WTC11 (cell line): ENCODE measurements at regions not wholly inside any gene's neighbourhood (a gene's known extent, or its start where the extent isn't known, plus 50 kb on each side); places are given as distances from the start of the nearest gene placed in this dataset.

Experiments
- ARID4B ChIP-seq: sonication (generic); formaldehyde crosslinking; IDR thresholded peaks from 2 replicates; pipeline ENCODE4 v1.8.0; 2023; ENCODE audit warnings: missing genetic modification reagents, mild to moderate bottlenecking, borderline replicate concordance
- CDX4 ChIP-seq: fragments of 250-450 bp; sonication (Bioruptor Pico); IDR thresholded peaks from 2 replicates; pipeline ENCODE4 v1.9.0; 2021; ENCODE audit warnings: moderate library complexity, mild to moderate bottlenecking, inconsistent platforms, borderline replicate concordance
- FOXK1 ChIP-seq: sonication (generic); formaldehyde crosslinking; IDR thresholded peaks from 2 replicates; pipeline ENCODE4 v1.8.0; 2022; ENCODE audit warnings: mild to moderate bottlenecking, moderate library complexity, missing genetic modification reagents
- FOXP1 ChIP-seq: sonication (generic); formaldehyde crosslinking; IDR thresholded peaks from 2 replicates; pipeline ENCODE4 v1.8.0; 2022; ENCODE audit warnings: missing genetic modification reagents, mild to moderate bottlenecking, moderate library complexity, borderline replicate concordance
- PREB ChIP-seq: sonication (generic); formaldehyde crosslinking; IDR thresholded peaks from 2 replicates; pipeline ENCODE4 v1.8.1; 2022; ENCODE audit warnings: mild to moderate bottlenecking, missing genetic modification reagents, moderate library complexity, borderline replicate concordance
- TP53 ChIP-seq: sonication (generic); formaldehyde crosslinking; IDR thresholded peaks from 2 replicates; pipeline ENCODE4 v1.8.1; 2023; ENCODE audit warnings: mild to moderate bottlenecking, missing genetic modification reagents
- TF ChIP-seq, protein P1 (sequence below): fragments of 200-600 bp; IDR thresholded peaks from 2 replicates; pipeline ENCODE4 v1.8.0; 2022; ENCODE audit warnings: antibody characterized with exemption
- TF ChIP-seq, protein P2 (sequence below): sonication (generic); formaldehyde crosslinking; IDR thresholded peaks from 2 replicates; pipeline ENCODE4 v1.8.0; 2022; ENCODE audit warnings: mild to moderate bottlenecking, missing genetic modification reagents

DNA sequence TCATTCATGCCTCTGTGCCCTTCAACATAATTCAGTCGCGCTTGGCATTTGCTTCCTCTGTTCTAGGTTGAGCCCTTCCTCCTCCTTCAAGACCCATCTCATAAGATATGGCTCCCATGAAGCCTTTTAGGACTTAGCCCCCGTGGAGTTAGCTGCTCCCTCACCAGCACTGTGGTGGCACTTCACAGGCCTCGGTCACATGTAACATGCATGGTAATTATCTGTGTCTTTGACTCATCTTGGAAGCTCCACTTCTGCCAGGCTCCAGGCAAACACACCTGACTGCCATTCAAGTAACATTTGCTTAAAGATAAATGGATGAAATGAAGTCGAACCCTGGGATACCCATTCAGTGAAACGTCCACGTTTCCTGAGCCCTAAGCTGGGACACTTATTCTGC is 484.7 kb downstream of the EIPR1 start:
- TF ChIP-seq TP53 (CRISPR knock-in tag): no peak
- TF ChIP-seq FOXP1: no peak
- TF ChIP-seq, protein P1, sequence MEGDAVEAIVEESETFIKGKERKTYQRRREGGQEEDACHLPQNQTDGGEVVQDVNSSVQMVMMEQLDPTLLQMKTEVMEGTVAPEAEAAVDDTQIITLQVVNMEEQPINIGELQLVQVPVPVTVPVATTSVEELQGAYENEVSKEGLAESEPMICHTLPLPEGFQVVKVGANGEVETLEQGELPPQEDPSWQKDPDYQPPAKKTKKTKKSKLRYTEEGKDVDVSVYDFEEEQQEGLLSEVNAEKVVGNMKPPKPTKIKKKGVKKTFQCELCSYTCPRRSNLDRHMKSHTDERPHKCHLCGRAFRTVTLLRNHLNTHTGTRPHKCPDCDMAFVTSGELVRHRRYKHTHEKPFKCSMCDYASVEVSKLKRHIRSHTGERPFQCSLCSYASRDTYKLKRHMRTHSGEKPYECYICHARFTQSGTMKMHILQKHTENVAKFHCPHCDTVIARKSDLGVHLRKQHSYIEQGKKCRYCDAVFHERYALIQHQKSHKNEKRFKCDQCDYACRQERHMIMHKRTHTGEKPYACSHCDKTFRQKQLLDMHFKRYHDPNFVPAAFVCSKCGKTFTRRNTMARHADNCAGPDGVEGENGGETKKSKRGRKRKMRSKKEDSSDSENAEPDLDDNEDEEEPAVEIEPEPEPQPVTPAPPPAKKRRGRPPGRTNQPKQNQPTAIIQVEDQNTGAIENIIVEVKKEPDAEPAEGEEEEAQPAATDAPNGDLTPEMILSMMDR: no peak
- TF ChIP-seq CDX4 (CRISPR knock-in tag): no peak
- TF ChIP-seq, protein P2, sequence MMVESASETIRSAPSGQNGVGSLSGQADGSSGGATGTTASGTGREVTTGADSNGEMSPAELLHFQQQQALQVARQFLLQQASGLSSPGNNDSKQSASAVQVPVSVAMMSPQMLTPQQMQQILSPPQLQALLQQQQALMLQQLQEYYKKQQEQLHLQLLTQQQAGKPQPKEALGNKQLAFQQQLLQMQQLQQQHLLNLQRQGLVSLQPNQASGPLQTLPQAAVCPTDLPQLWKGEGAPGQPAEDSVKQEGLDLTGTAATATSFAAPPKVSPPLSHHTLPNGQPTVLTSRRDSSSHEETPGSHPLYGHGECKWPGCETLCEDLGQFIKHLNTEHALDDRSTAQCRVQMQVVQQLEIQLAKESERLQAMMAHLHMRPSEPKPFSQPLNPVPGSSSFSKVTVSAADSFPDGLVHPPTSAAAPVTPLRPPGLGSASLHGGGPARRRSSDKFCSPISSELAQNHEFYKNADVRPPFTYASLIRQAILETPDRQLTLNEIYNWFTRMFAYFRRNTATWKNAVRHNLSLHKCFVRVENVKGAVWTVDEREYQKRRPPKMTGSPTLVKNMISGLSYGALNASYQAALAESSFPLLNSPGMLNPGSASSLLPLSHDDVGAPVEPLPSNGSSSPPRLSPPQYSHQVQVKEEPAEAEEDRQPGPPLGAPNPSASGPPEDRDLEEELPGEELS: no peak
- no peak for TF ChIP-seq PREB (CRISPR knock-in tag)
- no peak for TF ChIP-seq FOXK1 (CRISPR knock-in tag)
- no peak for TF ChIP-seq ARID4B
